ENCODE measurements at regions not wholly inside any gene's neighbourhood (a gene's known extent, or its start where the extent isn't known, plus 50 kb on each side); places are given as distances from the start of the nearest gene placed in this dataset.

GRCh38 chr15:96234109-96234892, 96.2 kb upstream of the NR2F2 start:
- TF ChIP-seq POLR2A (IDR thresholded peaks at IDR 0.05), result no peak
- TF ChIP-seq, protein P1, sequence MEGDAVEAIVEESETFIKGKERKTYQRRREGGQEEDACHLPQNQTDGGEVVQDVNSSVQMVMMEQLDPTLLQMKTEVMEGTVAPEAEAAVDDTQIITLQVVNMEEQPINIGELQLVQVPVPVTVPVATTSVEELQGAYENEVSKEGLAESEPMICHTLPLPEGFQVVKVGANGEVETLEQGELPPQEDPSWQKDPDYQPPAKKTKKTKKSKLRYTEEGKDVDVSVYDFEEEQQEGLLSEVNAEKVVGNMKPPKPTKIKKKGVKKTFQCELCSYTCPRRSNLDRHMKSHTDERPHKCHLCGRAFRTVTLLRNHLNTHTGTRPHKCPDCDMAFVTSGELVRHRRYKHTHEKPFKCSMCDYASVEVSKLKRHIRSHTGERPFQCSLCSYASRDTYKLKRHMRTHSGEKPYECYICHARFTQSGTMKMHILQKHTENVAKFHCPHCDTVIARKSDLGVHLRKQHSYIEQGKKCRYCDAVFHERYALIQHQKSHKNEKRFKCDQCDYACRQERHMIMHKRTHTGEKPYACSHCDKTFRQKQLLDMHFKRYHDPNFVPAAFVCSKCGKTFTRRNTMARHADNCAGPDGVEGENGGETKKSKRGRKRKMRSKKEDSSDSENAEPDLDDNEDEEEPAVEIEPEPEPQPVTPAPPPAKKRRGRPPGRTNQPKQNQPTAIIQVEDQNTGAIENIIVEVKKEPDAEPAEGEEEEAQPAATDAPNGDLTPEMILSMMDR (IDR thresholded peaks at IDR 0.05), result no peak
